ENCODE measurements at regions not wholly inside any gene's neighbourhood (a gene's known extent, or its start where the extent isn't known, plus 50 kb on each side); places are given as distances from the start of the nearest gene placed in this dataset.

- Mint-ChIP-seq H3K4me1 (no peaks in the 10 kb centered on the region), H3K4me3 (no peak overlapping the region), H3K9me3 (no peaks in the 10 kb centered on the region), H3K27me3 (ENCODE audit: insufficient read depth, low read depth, poor library complexity) (no peaks in the 10 kb centered on the region), H3K27ac (no peak overlapping the region), H3K36me3 (ENCODE audit: low read depth) (no peaks in the 10 kb centered on the region)
- H3K4me3 ChIP-seq = no peak overlapping the region
- H2AFZ ChIP-seq = no peak overlapping the region
- DNase-seq (ENCODE audit: low spot score) = peak; percentile 10
- H3F3A ChIP-seq (replicated peaks; ENCODE audit: low read depth) = no peaks in the 10 kb centered on the region
- no peaks in the 10 kb centered on the region for H3K79me2 ChIP-seq (replicated peaks; ENCODE audit: insufficient read depth)
- no peaks in the 10 kb centered on the region for H4K20me1 ChIP-seq (replicated peaks; ENCODE audit: insufficient read depth)
- H3K9me2 ChIP-seq (ENCODE audit: insufficient read depth) = no peaks in the 10 kb centered on the region
- H3K36me3 ChIP-seq (ENCODE audit: insufficient read depth) = no peaks in the 10 kb centered on the region
- ATAC-seq = no peak
- no peaks in the 10 kb centered on the region for H3K4me1 ChIP-seq (ENCODE audit: insufficient read depth)
- no peak for TF ChIP-seq POLR2AphosphoS5 (IDR thresholded peaks at IDR 0.05; ENCODE audit: low read depth)
- peak; percentile 12 to 22; a peak in 2 of 4 replicates for TF ChIP-seq CTCF (conservative IDR thresholded peaks at IDR 0.05; ENCODE audit: low read depth in 2 of 2)
- no peak for TF ChIP-seq JUNB (IDR thresholded peaks at IDR 0.05; ENCODE audit: unreplicated experiment)
- H3K27me3 ChIP-seq (ENCODE audit: insufficient read depth) = no peaks in the 10 kb centered on the region
- no peak overlapping the region for H3K27ac ChIP-seq (ENCODE audit: low read depth)
- H3K4me2 ChIP-seq = no peak overlapping the region
Observed at GRCh38 chr5:29930316-29930715, 1263.2 kb upstream of the CDH6 start.

- Histone ChIP-seq H3F3A (replicated peaks; ENCODE audit: low read depth) (no peaks in the 10 kb centered on the region), H2AFZ (no peak overlapping the region)
- H3K4me3 Mint-ChIP-seq = no peak overlapping the region
- TF ChIP-seq NANOG (IDR thresholded peaks at IDR 0.05; ENCODE audit: borderline replicate concordance) (no peak), ZNF331 (CRISPR knock-in tag; IDR thresholded peaks at IDR 0.05; ENCODE audit: low read depth) (no peak), JUNB (IDR thresholded peaks at IDR 0.05; ENCODE audit: unreplicated experiment) (no peak), ZNF462 (CRISPR knock-in tag; IDR thresholded peaks at IDR 0.05) (no peak), STAT1 (IDR thresholded peaks at IDR 0.05; ENCODE audit: unreplicated experiment) (no peak), CREB1 (CRISPR knock-in tag; IDR thresholded peaks at IDR 0.05; ENCODE audit: low read depth) (no peak), EZH2 (IDR thresholded peaks at IDR 0.05; ENCODE audit: low read depth, unreplicated experiment) (no peak), POLR2AphosphoS5 (IDR thresholded peaks at IDR 0.05; ENCODE audit: low read depth) (no peak), CTCF (conservative IDR thresholded peaks at IDR 0.05; ENCODE audit: low read depth in 2 of 2) (no peak), ZNF114 (CRISPR knock-in tag; IDR thresholded peaks at IDR 0.05) (no peak)
Observed at GRCh38 chr5:29924107-29924506, 1269.4 kb upstream of the CDH6 start.

More at GRCh38 chr5:29924107-29924506, 1269.4 kb upstream of the CDH6 start:
- H3K9me3 Mint-ChIP-seq = no peaks in the 10 kb centered on the region; the same call in 2 of the 3 replicates
- Histone ChIP-seq H3K36me3 (ENCODE audit: insufficient read depth) (no peaks in the 10 kb centered on the region), H3K4me3 (no peak overlapping the region), H3K9me2 (ENCODE audit: insufficient read depth) (peaks cover 7% of the 10 kb centered on the region; the same call in 1 of the 2 replicates), H3K27me3 (ENCODE audit: insufficient read depth) (no peaks in the 10 kb centered on the region), H3K4me1 (ENCODE audit: insufficient read depth) (no peaks in the 10 kb centered on the region), H3K27ac (ENCODE audit: low read depth) (no peak overlapping the region), H3K79me2 (replicated peaks; ENCODE audit: insufficient read depth) (no peaks in the 10 kb centered on the region), H4K20me1 (replicated peaks; ENCODE audit: insufficient read depth) (no peaks in the 10 kb centered on the region), H3K4me2 (no peak overlapping the region)
- ATAC-seq = no peak
- H3K27ac Mint-ChIP-seq = no peak overlapping the region
- no peak for DNase-seq (ENCODE audit: low spot score)
- H3K36me3 Mint-ChIP-seq (ENCODE audit: low read depth) = no peaks in the 10 kb centered on the region
- H3K27me3 Mint-ChIP-seq (ENCODE audit: insufficient read depth, low read depth, poor library complexity) = peaks cover 2% of the 10 kb centered on the region
- no peaks in the 10 kb centered on the region for H3K4me1 Mint-ChIP-seq

Data from GM23338 (cell line).